ENCODE measurements at regions not wholly inside any gene's neighbourhood (a gene's known extent, or its start where the extent isn't known, plus 50 kb on each side); places are given as distances from the start of the nearest gene placed in this dataset.

GRCh38 chr2:157105372-157105771, 152.1 kb upstream of the GALNT5 start:
- DNase-seq: no peak
- H3K27me3 ChIP-seq (ENCODE audit: low read depth): no peaks in the 10 kb centered on the region

DNA sequence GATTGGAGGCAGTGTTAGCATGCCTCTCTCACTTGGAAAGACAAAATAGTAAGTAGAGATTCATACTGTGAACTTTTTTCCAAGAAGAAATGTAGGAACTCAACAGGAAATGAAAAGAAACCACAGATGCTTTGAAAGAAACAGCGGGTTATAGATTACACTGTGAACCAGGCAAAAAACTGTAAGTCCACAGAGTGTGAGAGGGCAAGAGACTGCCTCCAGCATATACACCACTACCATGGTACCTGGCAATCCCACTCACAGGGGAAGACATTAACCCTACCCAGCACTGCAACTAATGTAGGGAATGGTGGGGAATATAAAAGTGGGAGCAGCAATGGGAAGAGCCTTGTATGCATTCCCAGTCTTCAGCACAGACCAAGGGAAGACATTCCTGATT, 150.6 kb upstream of the GALNT5 start:
- Histone ChIP-seq H3K36me3 (no peaks in the 10 kb centered on the region), H3K27me3 (ENCODE audit: low read depth) (no peaks in the 10 kb centered on the region), H3K9me3 (no peaks in the 10 kb centered on the region), H3K27ac (peak overlapping the region; percentile 57), H3K4me3 (no peak overlapping the region), H3K4me1 (no peaks in the 10 kb centered on the region)
- TF ChIP-seq, protein P1, sequence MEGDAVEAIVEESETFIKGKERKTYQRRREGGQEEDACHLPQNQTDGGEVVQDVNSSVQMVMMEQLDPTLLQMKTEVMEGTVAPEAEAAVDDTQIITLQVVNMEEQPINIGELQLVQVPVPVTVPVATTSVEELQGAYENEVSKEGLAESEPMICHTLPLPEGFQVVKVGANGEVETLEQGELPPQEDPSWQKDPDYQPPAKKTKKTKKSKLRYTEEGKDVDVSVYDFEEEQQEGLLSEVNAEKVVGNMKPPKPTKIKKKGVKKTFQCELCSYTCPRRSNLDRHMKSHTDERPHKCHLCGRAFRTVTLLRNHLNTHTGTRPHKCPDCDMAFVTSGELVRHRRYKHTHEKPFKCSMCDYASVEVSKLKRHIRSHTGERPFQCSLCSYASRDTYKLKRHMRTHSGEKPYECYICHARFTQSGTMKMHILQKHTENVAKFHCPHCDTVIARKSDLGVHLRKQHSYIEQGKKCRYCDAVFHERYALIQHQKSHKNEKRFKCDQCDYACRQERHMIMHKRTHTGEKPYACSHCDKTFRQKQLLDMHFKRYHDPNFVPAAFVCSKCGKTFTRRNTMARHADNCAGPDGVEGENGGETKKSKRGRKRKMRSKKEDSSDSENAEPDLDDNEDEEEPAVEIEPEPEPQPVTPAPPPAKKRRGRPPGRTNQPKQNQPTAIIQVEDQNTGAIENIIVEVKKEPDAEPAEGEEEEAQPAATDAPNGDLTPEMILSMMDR (IDR thresholded peaks at IDR 0.05): no peak
- intact Hi-C loops (cut with DNase I): no loop called here
- ATAC-seq: peak in 1 of 2 donors; percentile 30
- DNase-seq: no peak

More at GRCh38 chr2:157105372-157105771, 152.1 kb upstream of the GALNT5 start:
- Histone ChIP-seq H3K4me1 (no peaks in the 10 kb centered on the region), H3K36me3 (no peaks in the 10 kb centered on the region), H3K4me3 (no peak overlapping the region), H3K9me3 (no peaks in the 10 kb centered on the region), H3K27ac (no peak overlapping the region)
- TF ChIP-seq, protein P1 (IDR thresholded peaks at IDR 0.05): no peak
- intact Hi-C loops (cut with DNase I): no loop called here
- no peak for ATAC-seq

DNA sequence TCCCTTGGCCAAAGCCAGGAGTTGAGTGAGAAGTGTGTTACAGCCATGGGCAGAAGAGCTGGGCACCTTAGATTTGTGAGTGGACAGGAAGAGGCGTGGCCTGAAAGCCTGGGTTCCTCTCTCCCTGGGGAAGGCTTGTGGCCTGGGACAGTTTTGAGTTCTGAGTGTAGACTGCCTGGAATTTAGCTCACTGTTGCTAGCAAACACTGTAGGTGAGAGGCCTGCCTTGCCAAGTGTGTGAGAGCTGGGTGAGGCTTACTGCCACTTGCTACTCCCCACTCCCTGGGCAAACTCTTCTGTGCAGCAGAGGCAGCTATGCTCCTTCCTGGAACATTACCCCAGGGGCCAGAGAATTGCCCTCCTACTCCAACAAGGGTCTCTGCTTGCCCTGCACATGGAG, 150.0 kb upstream of the GALNT5 start:
- Histone ChIP-seq H3K36me3 (no peaks in the 10 kb centered on the region), H3K9me3 (no peaks in the 10 kb centered on the region), H3K4me3 (no peak overlapping the region), H3K4me1 (no peaks in the 10 kb centered on the region), H3K27ac (peak overlapping the region; percentile 57), H3K27me3 (ENCODE audit: low read depth) (no peaks in the 10 kb centered on the region)
- DNase-seq (peak; percentile 58), ATAC-seq (peak; percentile 96 to 98)
- TF ChIP-seq, protein P1 (IDR thresholded peaks at IDR 0.05): no peak
- intact Hi-C loops (cut with DNase I): no loop called here

- Histone ChIP-seq H3K4me1 (no peaks in the 10 kb centered on the region), H3K27me3 (ENCODE audit: low read depth) (no peaks in the 10 kb centered on the region), H3K36me3 (no peaks in the 10 kb centered on the region), H3K4me3 (no peak overlapping the region), H3K9me3 (no peaks in the 10 kb centered on the region), H3K27ac (peak overlapping the region; percentile 49)
- intact Hi-C loops (cut with DNase I): no loop called here
- peak; percentile 75 for ATAC-seq
- TF ChIP-seq, protein P1 (IDR thresholded peaks at IDR 0.05): no peak
- DNase-seq: no peak
Measured at GRCh38 chr2:157107877-157108276, 149.6 kb upstream of the GALNT5 start.

GRCh38 chr2:157122776-157123175, 134.7 kb upstream of the GALNT5 start:
- DNase-seq: no peak
- no peaks in the 10 kb centered on the region for H3K27me3 ChIP-seq (ENCODE audit: low read depth)
- ATAC-seq: no peak
- TF ChIP-seq, protein P1 (IDR thresholded peaks at IDR 0.05): no peak
- H3K27ac ChIP-seq: no peak overlapping the region
- no peak overlapping the region for H3K4me3 ChIP-seq
- peaks cover 9% of the 10 kb centered on the region for H3K4me1 ChIP-seq
- intact Hi-C loops (cut with DNase I): no loop called here
- H3K36me3 ChIP-seq: no peaks in the 10 kb centered on the region
- no peaks in the 10 kb centered on the region for H3K9me3 ChIP-seq

DNA sequence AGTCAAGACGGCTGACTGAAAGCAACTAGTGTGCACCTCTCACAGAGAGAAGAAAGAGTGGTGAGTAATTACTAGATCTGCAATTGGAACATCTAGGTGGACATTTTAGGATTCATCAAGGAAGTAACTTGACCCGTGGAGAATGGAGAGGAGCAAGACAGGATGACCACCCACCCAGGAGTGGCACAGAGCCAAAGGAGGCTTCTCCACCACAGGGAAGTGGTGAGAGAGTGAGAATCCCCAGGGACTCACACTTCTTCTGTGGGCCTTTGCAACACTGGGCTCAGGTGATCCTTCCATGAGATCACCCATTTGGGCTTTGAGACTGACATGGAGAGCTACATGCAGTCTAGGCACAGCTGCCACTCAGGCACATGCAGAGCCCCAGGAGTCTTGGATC, 132.8 kb upstream of the GALNT5 start:
- Histone ChIP-seq H3K36me3 (no peaks in the 10 kb centered on the region), H3K4me3 (no peak overlapping the region), H3K27ac (no peak overlapping the region), H3K4me1 (peaks cover 9% of the 10 kb centered on the region), H3K27me3 (ENCODE audit: low read depth) (no peaks in the 10 kb centered on the region), H3K9me3 (no peaks in the 10 kb centered on the region)
- DNase-seq (no peak), ATAC-seq (no peak)
- TF ChIP-seq, protein P1 (IDR thresholded peaks at IDR 0.05): no peak
- intact Hi-C loops (cut with DNase I): no loop called here

Measured in lower lobe of right lung (tissue), 2 donors.